A172 (cell line): ENCODE measurements at regions not wholly inside any gene's neighbourhood (a gene's known extent, or its start where the extent isn't known, plus 50 kb on each side); places are given as distances from the start of the nearest gene placed in this dataset.

ENCODE experiments used
- DNase-seq: peaks from one replicate; pipeline ENCODE4 v3.0.0-alpha.2; 2015; ENCODE audit warnings: low spot score

DNA sequence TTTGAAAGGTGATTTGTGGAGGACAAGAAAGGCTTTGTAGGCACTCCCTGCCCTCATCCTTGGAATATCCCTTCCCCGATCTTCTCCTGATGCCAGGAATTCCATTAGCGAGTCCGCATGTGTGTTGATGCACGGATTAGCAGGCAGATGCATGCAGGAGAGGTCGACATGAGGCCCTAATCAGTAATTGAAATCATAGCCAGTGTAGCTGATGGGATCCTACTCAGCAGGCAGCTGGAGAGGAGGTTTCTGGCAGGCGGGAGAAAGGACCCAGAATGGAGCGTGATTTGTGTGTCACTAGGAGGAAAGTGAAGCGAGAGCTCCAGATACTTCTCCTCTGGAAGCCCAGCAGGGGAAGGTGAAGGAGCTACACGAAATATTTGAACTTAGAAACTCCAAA lies 196.3 kb upstream of the CDH11 start:
- DNase-seq: no peak

DNA sequence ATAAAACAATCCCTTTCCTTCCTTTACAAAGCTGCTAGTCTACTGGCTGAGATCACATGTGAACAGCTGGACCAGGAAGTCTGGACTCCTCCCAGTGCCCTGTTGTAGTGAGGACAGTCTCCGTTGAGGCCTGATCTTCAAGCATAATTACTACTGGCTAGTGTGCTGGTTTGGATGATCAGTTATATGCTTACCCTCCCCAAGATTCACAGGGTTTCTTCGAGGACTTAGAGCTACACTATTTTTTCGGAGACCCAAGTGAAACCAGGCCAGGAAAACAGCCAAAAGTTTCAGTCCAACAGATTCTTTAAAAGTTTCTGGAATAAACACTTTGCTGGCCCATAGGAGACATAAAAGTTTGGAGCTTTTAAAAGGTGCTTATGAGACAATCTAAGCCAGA lies 194.9 kb upstream of the CDH11 start:
- DNase-seq: no peak

DNA sequence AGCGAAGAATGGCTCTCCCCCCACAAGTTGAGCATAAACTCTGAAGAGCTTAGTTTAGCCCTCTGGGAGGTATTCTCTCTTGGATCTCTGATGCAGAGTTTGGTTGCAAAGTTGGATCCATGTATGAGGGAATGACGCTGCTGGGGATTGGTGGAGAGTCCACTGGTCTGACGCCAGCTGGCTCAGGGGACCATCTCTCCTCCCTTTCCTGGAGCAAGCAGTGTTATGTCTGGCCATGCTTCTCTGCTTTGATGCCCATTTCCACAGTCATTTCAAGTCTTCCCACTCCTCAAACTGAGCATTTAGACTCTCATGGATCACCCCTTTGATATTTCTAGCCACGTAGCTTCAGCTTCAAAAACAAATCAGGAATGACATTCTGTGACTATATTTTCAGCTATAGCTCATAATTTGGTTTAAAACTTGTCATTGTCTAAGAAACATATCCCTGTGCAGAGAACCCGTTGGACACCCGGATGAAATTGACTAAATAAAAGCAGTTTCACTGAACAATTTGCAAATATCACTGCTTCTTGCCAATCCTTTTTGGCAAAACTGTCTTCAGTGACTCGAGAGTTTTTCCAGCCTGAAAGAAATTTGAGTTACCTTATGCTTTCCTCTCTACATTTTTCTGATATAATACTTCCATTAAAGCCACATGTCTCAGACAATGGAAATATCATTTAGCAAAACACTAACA lies 193.4 kb upstream of the CDH11 start:
- DNase-seq: no peak

DNA sequence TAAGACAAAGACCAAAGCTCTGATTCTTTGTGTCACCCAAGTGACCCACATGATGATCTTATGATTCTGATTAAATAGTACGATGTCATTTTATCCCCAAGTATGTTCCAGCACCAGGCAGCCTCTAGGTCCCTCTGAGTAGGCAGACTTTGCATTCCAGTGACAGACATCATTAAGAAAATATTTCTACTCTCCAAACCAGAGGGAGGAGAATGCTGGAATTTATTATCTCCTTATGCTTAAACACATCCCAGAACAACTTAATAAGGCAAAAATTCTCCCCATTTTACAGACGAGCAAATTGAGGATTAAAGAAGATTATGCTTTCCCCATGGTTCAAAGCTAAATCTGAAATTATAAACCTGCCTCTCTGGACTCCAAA lies 192.8 kb upstream of the CDH11 start:
- DNase-seq: peak; percentile 8

DNA sequence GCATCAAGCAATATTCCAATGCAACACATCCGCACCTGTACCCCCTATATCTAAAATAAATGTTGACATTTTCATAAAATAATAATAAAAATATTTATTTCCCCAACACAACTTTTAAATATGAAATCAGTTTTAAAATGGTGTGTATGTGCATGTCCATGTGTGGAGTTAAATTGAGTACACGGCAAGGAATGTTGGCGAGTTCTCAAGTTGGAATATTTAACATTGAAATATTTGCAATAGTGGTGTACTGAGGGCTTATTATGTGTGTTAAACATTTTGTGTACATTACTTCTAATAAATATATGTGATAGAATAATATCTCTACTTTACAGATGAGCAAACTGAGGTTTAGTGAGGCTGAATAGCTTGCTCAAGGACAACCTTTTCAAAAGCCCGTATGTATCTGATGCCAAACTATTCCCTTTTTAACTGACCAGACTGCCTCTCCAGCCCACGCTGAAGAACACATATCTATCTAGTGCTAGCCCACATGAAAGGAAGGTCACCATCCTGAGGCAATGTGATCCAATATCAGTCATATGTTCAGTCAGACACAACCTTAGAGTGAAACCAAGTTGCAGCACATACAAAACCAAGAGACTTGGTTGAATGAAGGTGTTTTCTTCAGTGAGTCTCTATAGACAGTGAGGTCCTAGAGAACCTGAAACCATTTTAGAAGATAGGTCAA lies 192.2 kb upstream of the CDH11 start:
- DNase-seq: no peak

DNA sequence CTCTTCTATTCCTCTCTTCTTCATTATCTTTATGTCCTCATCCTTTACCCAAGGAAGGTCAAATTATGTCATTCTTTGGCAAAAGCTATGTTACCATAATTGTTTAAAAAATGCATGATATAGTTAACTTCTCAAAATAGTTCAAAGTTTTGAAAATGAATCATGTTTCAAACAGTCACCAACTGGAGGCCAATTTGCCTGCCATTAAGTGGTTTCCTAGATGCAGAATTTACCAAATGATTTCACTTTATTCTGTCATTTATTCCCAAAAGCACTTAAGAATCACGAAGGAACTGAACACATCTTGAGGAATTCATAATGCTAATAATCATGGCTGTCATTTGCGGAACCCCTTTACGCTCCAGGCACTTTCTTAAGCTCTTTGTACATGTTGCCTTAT lies 190.9 kb upstream of the CDH11 start:
- peak; percentile 6 for DNase-seq

DNA sequence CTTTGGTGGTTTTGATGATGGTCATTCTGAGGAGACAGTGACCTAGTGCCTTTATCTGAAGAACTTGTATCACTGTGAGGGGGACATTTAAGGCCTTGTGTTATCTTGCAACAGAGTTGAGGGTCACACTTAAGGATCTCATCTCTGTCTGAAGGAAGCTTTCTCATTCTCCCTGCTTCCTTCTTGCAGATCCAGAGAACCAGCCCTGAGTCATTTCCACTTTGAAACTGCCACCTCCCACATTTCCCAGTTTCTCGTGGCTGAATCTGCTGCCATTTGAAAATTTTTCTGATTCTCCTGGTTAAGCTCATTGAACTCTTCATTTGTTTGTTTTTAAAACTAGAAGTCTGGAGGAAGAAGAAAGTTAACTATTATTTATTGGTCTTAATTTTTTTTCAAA lies 190.2 kb upstream of the CDH11 start:
- peak; percentile 18 for DNase-seq

DNA sequence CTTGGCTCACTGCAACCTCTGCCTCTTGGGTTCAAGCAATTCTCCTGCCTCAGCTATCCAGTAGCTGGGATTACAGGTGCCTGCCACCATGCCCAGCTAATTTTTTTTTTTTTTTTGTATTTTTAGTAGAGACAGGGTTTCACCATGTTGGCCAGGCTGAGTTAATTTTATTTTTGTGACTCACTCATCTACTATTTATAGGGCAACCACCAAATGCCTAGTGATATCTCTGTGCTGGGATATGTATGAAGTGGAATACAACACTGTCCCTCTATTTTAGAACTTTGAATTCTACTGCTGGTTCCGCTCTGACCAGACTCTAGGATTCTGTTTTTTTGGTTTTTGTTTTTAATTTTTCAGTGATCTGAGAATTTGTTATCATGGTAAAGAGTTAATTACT lies 188.6 kb upstream of the CDH11 start:
- DNase-seq: peak; percentile 53

DNA sequence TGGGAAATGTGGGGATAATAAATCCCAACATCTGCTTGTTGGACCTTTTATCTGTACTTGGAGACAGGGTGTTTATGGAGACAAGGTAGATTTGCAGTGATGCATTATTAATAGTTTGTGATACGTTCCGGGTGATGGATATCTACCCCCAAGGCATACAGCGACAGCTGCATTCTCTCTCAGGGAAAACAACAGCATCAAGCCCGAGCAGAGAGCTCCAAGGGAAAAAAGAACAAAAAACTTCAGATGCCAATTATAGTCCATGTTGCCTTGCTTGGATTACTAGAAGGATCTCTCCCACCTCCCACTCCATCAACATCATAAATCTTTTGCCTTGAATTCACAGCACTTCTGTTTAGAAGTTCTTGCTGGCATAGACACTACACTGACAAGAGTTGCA lies 187.5 kb upstream of the CDH11 start:
- no peak for DNase-seq

DNA sequence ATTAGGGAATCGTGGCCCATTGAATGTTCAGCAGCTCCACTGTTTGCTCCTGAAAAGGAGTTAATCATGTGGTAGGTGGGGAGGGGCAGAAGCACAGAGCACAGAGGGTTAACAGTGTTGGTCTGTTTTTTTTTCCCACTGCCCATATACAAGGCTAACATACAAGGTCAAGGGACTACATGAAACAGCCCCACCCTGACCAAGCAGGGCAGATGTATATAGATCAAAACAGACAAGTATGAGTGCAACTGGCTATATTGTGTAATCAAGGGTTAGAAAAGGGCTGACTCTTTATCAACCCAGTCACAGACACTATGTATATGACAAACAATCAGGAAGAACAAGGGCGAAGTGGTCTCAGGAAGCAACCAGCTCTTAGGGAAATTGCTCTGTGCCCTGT lies 186.6 kb upstream of the CDH11 start:
- no peak for DNase-seq

DNA sequence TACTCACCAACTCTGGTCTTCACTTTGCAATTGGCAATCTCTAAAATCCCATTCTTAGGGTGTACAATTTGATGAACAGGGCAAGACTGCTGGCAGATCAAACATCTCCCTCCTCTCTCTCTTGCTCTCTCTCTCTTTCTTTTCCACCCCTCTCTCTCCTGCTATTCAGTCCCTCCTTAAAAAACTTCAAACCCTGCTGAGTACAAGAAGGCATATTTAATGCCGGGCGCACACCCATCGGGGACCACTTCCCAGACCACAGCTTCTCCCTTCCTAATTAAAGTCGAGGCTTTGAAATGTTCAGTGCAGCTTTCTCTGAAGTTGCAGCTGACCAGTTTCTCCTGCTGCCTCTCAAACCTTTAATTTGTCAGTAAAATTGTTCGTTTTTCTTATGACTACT lies 185.4 kb upstream of the CDH11 start:
- DNase-seq: no peak

DNA sequence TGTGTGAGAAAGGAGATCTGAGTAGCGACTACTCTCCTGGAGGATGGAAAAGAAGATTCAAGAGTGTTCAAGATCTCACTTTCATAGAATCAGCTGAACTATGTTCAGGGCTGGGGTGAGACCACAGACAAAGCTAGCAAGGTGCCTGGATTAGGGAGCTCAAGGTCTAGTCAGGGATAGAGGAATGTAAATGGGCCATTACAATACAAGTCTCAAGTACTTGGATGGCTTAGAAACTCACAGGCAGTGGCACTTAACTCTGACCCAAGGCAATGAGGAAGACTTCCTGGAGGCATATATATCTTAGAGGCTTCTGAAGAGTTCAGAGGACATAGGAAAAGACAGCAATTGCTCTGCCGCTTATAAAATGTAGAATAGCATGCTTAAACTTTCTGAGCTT lies 184.9 kb upstream of the CDH11 start:
- no peak for DNase-seq

DNA sequence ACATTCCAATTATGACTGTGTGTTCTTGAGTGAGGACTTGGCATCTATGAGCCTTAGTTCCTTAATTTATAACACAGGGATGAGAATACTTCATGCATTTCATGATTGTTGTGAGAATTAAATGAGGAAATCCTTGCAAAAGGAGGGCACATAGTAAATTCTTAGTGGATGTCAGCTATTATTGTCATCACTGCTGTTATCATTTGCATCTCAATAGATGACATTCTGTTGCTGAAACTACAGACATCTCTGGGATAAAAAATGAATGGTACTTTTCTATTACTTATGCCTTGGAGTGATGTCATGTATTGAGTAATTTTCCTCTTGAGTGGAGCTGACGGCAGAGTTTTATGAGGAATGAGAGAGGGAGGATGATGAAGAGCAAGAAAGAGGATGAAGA lies 184.4 kb upstream of the CDH11 start:
- DNase-seq: no peak

DNA sequence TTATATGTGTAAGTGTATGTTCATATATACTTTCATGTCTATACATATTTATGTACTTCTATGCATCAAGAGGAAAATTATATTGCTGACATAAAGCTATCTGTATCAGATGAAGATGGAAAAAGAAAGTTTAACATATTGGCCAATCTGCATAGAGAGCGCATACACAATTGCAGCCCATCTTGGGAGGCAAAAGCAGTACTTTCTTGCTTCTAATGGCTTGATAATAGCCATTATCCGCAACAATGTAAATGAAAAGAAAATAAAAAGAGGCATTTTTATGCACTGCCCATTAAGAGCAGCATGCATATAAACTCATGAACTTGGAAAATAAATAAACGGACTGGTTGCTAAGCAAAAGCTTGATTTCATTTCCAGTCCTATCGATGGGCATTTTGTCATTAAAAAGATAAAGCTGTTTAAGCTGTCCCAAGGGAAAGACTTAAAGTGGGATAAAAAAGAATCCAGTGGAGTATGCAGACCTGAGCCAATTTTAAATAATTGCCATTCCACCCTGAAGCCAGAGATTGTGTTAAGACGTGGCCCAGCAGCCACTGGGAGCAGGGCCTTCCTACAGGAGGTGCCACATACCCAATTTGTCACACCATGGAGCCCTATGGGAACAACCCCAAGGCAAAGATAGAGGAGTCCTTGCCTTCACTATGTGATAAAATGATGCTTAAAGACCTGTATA lies 183.6 kb upstream of the CDH11 start:
- DNase-seq: no peak

DNA sequence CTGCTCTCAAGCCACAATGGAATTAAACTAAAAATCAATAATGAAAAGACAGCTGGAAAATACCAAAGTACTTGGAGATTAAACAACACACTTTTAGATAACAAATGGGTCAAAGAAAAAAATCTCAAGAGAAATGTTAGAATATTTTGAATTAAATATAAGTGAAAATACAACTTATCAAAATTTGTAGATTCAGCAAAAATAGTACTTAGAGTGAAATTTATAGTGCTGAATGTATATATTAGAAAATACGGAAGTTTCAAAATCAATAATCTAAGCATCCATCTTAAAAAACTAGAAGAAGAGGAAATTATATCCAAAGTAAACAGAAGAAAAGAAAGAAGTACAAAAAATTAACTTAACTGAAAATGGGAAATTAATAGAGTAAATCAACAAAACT lies 179.2 kb upstream of the CDH11 start:
- no peak for DNase-seq

DNA sequence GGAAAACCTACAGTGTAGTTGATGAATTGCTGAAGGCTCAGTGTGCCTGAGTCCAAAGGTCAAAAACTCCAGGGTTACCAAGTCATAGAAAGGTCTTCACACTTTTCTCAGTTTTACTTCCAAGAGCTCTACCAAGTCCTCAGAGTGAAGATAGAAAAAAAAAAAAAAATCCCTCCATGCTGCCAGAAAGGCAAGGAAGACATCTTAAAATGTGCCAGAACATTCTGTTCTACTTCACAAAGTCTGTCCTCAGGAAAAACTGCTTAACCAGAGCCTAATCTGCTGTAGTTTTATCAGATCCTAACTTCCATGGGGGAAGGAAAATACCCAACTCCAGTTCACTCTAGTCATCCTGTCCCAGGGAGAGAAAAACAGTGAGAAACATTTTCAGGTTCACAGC lies 175.6 kb upstream of the CDH11 start:
- DNase-seq: no peak

DNA sequence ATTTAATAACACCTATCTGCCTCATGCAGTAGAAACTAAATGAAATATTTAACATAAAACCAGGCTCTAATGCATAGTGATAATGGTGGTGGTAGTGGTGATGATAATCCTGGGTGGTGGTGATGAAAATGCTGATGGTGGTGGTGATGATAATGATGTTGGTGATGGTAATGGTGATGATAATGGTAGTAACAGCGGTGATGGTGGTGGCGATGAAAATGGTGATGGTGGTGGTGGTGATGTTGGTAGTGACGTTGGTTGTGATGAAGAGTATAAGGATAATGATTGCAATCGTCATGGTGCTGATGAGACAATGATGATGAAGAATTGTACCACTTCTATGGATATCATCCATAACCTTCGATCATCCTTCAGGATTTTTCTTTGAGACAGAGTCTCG lies 173.7 kb upstream of the CDH11 start:
- DNase-seq: no peak

DNA sequence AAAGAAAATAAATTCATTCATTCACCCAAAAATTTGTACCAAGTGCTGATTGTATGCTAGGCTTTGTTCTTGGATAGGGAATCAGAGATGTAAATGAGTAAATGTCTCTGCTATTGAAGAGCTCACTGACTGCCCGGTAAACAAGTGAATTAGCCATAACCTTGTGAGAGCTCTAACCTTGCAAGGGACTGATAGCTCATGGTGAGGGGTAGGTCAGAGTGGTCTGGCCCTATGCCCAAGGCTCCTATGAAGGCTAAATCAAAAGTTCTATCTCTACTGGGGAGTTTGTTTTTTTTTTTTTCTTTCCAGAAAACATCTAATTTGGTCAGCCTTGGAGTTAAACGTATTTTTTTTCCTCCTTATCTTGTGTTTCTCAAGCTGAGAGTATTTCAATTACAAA lies 172.8 kb upstream of the CDH11 start:
- DNase-seq: no peak

DNA sequence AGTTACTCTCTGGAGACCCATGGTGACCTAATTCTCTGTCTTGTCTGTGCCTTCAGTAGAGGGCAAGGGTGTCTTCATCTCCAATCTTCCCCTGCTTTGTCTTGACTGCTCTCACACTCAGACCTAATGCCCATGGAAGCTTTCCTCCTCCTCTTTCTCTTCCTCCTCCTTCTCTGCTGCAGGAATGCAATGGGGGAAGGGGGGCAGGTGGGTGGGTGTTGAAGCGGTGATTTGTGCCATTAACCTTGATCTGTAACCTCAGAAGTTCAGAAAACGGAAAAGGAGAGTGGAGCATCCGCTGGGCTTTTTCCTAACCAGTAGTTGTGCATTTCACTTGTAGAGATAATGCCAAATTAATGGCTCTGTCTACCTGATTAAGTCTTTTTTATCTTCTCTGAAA lies 172.3 kb upstream of the CDH11 start:
- no peak for DNase-seq

DNA sequence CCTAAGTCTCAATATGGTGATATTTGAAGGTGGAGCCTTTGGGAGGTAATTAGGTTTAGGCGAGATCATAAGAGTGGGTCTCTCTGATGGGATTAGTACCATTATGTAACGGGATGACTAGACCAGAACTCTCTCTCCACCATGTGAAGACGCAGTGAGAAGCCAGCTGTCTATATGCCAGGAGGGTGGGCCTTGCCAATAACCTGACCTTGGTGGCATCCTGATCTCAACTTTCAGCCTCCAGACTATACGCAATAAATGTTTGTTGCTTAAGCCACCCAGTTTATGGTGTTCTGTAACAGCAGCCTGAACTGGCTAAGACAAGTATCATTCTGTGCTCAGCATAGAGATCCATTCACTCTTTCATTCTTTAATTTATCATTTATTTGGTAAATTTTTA lies 167.2 kb upstream of the CDH11 start:
- no peak for DNase-seq

DNA sequence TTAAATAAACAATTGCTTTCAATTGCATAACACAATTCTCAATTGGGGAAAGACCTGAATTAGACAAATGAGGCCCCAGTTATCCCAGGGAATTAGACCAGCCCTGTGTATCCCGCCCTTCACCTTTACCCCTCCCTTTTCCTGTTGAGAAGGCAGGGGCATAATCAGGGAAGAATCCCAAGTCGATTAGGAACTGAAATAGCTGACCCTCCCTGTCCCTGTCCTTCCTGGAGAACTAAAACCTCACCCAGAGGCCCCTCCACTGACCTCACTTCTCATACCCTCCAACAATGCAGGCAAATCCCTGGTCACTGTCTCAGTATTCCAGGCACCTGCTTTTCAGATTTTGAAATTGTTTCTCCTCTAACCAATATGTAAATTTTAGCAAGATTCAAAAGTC lies 165.4 kb upstream of the CDH11 start:
- DNase-seq: no peak

DNA sequence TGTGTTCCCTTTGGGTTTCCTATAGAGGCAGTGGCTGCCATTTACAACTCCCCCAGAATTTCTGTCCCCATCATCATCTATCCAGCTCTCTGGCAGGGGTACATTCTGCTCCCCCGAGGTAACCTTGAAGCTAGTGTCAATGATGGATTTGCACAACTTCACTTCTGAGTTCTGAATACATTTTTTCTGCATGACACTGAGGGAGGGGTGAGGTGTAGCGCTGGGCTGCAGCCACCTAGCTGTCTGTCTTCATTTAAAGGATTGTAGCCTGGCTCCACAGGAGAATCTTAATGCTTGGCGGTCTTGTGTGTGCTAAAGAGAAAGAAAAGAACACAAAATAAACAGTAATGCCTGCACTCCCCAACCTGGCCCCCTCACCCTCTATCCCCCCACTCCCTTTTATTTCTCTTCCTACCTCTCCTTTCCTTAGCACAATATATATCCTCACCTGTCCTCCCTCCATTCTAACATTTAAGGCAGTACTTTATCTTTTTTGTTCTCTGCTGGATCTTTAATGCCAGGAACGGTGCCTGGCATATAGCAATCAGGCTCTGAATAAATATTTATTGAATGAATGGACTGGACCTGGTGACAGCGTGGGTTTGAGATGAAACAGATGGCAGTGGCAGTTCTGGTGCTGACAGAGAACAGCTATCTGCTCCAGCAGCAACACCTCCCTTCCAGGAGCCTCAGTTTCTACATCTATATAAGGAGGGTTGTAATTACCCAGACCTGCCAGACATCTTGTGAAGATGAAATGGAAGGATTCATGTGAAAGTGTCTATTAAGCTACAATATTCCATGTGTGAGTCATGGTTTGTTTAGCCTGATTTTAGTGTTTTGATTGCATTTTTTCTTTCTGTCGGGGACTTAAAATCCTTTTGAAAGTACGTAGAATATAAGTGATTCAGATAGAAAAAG lies 163.5 kb upstream of the CDH11 start:
- DNase-seq: no peak
